HepG2 (cell line): ENCODE measurements at regions not wholly inside any gene's neighbourhood (a gene's known extent, or its start where the extent isn't known, plus 50 kb on each side); places are given as distances from the start of the nearest gene placed in this dataset.

Experiments
- POLR2A ChIP-seq, 2 experiments: IDR thresholded peaks; 2 replicates each; pipeline ENCODE4 v1.6.1; 2011; ENCODE audit warnings: low read depth in 2 of 2, low read length in 2 of 2, mild to moderate bottlenecking in 1 of 2, moderate library complexity in 1 of 2; ENCODE audit not compliant: insufficient read depth in 1 of 2
- TEAD2 ChIP-seq: sonication (generic); formaldehyde crosslinking; IDR thresholded peaks from 2 replicates; pipeline ENCODE4 v1.9.0; 2021; ENCODE audit warnings: missing genetic modification reagents
- ZBTB43 ChIP-seq: sonication (generic); formaldehyde crosslinking; conservative IDR thresholded peaks from 2 replicates; pipeline ENCODE4 v1.4.0; 2020; ENCODE audit warnings: missing genetic modification reagents
- TF ChIP-seq, protein P1 (sequence below): sonication (generic); formaldehyde crosslinking; IDR thresholded peaks from 2 replicates; pipeline ENCODE4 v1.4.0; 2020; ENCODE audit warnings: missing genetic modification reagents
- TF ChIP-seq, protein P2 (sequence below): sonication (generic); formaldehyde crosslinking; IDR thresholded peaks from 2 replicates; pipeline ENCODE4 v1.8.1; 2022; ENCODE audit warnings: low read depth, mild to moderate bottlenecking, missing genetic modification reagents
- TF ChIP-seq, protein P3 (sequence below): IDR thresholded peaks from 2 replicates; pipeline ENCODE4 v1.6.1; 2016; ENCODE audit warnings: low read depth, missing genetic modification reagents, missing compliant biosample characterization

- TF ChIP-seq, protein P1, sequence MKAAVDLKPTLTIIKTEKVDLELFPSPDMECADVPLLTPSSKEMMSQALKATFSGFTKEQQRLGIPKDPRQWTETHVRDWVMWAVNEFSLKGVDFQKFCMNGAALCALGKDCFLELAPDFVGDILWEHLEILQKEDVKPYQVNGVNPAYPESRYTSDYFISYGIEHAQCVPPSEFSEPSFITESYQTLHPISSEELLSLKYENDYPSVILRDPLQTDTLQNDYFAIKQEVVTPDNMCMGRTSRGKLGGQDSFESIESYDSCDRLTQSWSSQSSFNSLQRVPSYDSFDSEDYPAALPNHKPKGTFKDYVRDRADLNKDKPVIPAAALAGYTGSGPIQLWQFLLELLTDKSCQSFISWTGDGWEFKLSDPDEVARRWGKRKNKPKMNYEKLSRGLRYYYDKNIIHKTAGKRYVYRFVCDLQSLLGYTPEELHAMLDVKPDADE (CRISPR knock-in tag) = no peak
- TF ChIP-seq TEAD2 (CRISPR knock-in tag) (no peak), ZBTB43 (no peak), POLR2A (IDR thresholded peaks at IDR 0.05; ENCODE audit: insufficient read depth in 1 of 2, low read depth in 2 of 2, low read length in 2 of 2) (no peak)
- TF ChIP-seq, protein P2, sequence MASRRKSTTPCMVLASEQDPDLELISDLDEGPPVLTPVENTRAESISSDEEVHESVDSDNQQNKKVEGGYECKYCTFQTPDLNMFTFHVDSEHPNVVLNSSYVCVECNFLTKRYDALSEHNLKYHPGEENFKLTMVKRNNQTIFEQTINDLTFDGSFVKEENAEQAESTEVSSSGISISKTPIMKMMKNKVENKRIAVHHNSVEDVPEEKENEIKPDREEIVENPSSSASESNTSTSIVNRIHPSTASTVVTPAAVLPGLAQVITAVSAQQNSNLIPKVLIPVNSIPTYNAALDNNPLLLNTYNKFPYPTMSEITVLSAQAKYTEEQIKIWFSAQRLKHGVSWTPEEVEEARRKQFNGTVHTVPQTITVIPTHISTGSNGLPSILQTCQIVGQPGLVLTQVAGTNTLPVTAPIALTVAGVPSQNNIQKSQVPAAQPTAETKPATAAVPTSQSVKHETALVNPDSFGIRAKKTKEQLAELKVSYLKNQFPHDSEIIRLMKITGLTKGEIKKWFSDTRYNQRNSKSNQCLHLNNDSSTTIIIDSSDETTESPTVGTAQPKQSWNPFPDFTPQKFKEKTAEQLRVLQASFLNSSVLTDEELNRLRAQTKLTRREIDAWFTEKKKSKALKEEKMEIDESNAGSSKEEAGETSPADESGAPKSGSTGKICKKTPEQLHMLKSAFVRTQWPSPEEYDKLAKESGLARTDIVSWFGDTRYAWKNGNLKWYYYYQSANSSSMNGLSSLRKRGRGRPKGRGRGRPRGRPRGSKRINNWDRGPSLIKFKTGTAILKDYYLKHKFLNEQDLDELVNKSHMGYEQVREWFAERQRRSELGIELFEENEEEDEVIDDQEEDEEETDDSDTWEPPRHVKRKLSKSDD = no peak
- TF ChIP-seq, protein P3, sequence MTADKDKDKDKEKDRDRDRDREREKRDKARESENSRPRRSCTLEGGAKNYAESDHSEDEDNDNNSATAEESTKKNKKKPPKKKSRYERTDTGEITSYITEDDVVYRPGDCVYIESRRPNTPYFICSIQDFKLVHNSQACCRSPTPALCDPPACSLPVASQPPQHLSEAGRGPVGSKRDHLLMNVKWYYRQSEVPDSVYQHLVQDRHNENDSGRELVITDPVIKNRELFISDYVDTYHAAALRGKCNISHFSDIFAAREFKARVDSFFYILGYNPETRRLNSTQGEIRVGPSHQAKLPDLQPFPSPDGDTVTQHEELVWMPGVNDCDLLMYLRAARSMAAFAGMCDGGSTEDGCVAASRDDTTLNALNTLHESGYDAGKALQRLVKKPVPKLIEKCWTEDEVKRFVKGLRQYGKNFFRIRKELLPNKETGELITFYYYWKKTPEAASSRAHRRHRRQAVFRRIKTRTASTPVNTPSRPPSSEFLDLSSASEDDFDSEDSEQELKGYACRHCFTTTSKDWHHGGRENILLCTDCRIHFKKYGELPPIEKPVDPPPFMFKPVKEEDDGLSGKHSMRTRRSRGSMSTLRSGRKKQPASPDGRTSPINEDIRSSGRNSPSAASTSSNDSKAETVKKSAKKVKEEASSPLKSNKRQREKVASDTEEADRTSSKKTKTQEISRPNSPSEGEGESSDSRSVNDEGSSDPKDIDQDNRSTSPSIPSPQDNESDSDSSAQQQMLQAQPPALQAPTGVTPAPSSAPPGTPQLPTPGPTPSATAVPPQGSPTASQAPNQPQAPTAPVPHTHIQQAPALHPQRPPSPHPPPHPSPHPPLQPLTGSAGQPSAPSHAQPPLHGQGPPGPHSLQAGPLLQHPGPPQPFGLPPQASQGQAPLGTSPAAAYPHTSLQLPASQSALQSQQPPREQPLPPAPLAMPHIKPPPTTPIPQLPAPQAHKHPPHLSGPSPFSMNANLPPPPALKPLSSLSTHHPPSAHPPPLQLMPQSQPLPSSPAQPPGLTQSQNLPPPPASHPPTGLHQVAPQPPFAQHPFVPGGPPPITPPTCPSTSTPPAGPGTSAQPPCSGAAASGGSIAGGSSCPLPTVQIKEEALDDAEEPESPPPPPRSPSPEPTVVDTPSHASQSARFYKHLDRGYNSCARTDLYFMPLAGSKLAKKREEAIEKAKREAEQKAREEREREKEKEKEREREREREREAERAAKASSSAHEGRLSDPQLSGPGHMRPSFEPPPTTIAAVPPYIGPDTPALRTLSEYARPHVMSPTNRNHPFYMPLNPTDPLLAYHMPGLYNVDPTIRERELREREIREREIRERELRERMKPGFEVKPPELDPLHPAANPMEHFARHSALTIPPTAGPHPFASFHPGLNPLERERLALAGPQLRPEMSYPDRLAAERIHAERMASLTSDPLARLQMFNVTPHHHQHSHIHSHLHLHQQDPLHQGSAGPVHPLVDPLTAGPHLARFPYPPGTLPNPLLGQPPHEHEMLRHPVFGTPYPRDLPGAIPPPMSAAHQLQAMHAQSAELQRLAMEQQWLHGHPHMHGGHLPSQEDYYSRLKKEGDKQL (CRISPR knock-in tag) = no peak
These were observed 161.7 kb downstream of the CAND1 start for GRCh38 chr12:67430708-67431335.
